ENCODE measurements at regions not wholly inside any gene's neighbourhood (a gene's known extent, or its start where the extent isn't known, plus 50 kb on each side); places are given as distances from the start of the nearest gene placed in this dataset.
"Not testable (repeated sequence)": the region's sequence is repeated elsewhere in the genome, so short reads cannot be mapped to it uniquely, and the experiment has no call there.

DNA sequence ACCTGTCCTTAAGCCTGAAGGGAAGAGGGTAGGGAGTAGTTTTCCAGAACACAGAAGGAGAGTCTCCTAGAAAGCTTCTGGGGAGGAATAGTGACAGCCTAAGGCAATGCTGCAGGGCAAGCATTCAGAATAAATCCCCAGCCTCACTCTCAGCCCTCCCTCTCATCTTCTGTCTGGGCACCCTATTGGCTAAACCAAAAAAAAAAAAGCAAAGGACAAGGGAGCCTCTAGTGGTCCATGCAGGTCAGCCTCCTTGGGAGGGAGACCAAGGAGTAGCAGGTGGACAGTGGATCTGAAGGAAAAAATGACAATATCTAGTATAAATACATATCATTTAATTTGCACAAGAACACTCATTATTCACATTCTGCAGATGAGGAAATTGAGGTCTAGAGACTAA is 168.3 kb downstream of the HINT1 start:
- TF ChIP-seq POLR2A (IDR thresholded peaks at IDR 0.05; ENCODE audit: control extremely low read depth in 1 of 2, low read depth in 2 of 2, low read length in 2 of 2), result not testable (repeated sequence)
- TF ChIP-seq, protein P1, sequence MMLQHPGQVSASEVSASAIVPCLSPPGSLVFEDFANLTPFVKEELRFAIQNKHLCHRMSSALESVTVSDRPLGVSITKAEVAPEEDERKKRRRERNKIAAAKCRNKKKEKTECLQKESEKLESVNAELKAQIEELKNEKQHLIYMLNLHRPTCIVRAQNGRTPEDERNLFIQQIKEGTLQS (IDR thresholded peaks at IDR 0.05; ENCODE audit: insufficient read depth, low read depth, low read length), result not testable (repeated sequence)

Measured in H1 (cell line).